Mammary epithelial cell (primary cell): ENCODE measurements at regions not wholly inside any gene's neighbourhood (a gene's known extent, or its start where the extent isn't known, plus 50 kb on each side); places are given as distances from the start of the nearest gene placed in this dataset.

ENCODE experiments used
- CTCF ChIP-seq, 2 donors: IDR thresholded peaks in 1 of 2; conservative IDR thresholded peaks in 1 of 2; 2 replicates each; pipeline ENCODE4 v1.5.1; 2011 to 2012; ENCODE audit warnings: inconsistent platforms in 2 of 2, low read length in 2 of 2, mild to moderate bottlenecking in 2 of 2, control low read depth in 1 of 2, low read depth in 1 of 2; ENCODE audit not compliant: insufficient read depth in 1 of 2; ENCODE audit errors: extremely low read depth in 1 of 2
- EZH2 ChIP-seq: IDR thresholded peaks from 2 replicates; pipeline ENCODE4 v1.6.1; 2012; ENCODE audit warnings: low read length, inconsistent platforms, borderline replicate concordance

- TF ChIP-seq EZH2: no peak
- peak; percentile 55 to 69 for TF ChIP-seq CTCF (conservative IDR thresholded peaks at IDR 0.05 in 1 of 2, IDR thresholded peaks at IDR 0.05 in 1 of 2; ENCODE audit: extremely low read depth in 1 of 2, insufficient read depth in 1 of 2, low read depth in 1 of 2, low read length in 2 of 2)
Measured at GRCh38 chr1:73839922-73840321, 358.1 kb downstream of the LRRIQ3 start.
